NT2/D1 (cell line): ENCODE measurements at regions not wholly inside any gene's neighbourhood (a gene's known extent, or its start where the extent isn't known, plus 50 kb on each side); places are given as distances from the start of the nearest gene placed in this dataset.

Experiments
- SUZ12 ChIP-seq: IDR thresholded peaks from 2 replicates; pipeline ENCODE4 v1.6.1; 2011; ENCODE audit not compliant: insufficient read length, insufficient read depth; ENCODE audit errors: extremely low read depth
- YY1 ChIP-seq: IDR thresholded peaks from 2 replicates; pipeline ENCODE4 v1.6.1; 2011; ENCODE audit not compliant: insufficient read length, insufficient read depth
- ZNF274 ChIP-seq: IDR thresholded peaks from 2 replicates; pipeline ENCODE4 v1.6.1; 2011; ENCODE audit warnings: mild to moderate bottlenecking, low read depth, low read length

DNA sequence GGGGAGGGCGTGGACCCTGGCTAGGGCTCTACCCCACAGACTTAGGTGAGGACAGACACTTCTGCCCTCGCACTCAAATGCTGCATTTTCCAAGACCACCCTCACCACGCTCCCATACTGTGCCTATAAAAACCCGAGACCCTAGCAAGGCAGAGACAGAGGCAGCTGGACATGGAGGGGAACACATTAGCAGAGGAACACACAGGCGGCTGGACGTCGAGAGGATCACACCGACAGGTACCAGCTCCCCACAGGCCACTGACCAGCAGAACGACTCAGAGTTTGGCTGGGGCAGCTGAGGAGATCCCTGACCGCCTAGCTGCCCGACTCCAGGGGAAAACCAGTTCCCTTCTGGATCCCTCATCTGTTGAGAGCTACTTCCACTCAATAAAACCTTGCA is 338.2 kb upstream of the SMIM30 start:
- TF ChIP-seq ZNF274 (no peak), YY1 (no peak), SUZ12 (no peak)
